Fibroblast of skin of right biceps (primary cell): ENCODE measurements at regions not wholly inside any gene's neighbourhood (a gene's known extent, or its start where the extent isn't known, plus 50 kb on each side); places are given as distances from the start of the nearest gene placed in this dataset.
"Not testable (repeated sequence)": the region's sequence is repeated elsewhere in the genome, so short reads cannot be mapped to it uniquely, and the experiment has no call there.

Source experiments
- DNase-seq: peaks from one replicate; pipeline ENCODE4 v3.0.0-alpha.2; 2013

GRCh38 chr3:73234354-73235014, 173.0 kb downstream of the EBLN2 start:
- no peak for DNase-seq

- no peak for DNase-seq
Observed at GRCh38 chr3:73235768-73236167, 174.3 kb downstream of the EBLN2 start.

DNA sequence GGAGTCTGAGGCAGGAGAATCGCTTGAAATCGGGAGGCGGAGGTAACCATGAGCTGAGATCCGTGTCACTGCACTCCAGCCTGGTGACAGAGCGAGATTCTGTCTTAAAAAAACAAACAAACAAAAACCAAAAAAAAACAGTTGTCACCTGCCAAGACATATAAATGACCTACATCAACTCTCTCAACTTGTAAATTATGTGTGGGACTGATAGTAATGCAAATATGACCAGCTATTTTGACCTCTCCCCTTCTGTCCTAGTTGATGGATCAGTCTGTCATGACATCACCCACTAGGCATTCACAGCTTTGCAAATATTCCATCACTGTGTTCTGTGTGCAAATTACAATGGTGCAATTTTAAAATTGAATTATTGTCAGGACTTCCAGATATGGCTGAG, 175.4 kb downstream of the EBLN2 start:
- no peak for DNase-seq

GRCh38 chr3:73243740-73244139, 182.3 kb downstream of the EBLN2 start:
- no peak for DNase-seq

DNA sequence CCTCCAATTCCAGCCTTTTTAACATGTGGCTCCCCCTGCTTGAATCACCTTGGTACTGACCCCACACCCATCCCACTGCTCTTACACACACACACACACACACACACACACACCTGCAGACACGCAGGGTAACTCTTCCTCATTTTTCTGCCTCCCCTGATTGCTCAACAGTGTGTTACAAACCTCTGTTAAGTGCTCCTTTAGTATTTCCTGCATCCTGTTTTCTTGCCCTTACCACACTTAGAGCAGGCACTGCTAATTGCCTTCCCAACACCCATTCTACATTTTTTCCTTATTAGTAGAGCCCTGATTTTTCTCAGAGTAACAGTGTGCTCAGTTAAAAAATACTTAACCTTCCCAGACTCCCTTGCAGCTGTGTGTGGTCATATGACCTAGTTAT, 184.0 kb downstream of the EBLN2 start:
- DNase-seq: peak; percentile 2

- DNase-seq: no peak
Observed at GRCh38 chr3:73249047-73249446, 187.6 kb downstream of the EBLN2 start.

GRCh38 chr3:73254062-73254461, 192.6 kb downstream of the EBLN2 start:
- no peak for DNase-seq

DNA sequence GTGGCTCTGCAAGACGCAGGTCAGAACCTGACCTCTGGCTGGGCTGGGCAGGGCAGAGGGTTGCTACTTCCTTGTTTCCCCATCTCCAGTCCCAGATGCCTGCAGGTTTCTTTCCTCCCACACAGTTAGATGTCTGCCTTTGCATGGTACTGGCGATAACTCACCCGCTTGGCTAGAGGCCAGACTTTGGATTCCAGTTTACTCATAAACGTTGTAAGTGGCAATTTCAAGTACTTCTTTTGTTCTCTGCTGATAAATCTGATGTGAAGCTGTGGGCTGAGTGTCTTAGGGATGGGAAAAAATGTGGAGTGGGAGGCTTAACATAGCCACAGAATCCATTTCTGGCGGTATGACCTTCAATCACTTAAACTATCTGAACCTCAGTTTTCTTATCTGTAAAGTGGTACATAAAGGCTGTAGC, 194.2 kb downstream of the EBLN2 start:
- DNase-seq: peak; percentile 74

GRCh38 chr3:73257186-73257585, 195.7 kb downstream of the EBLN2 start:
- no peak for DNase-seq

GRCh38 chr3:73258057-73258456, 196.6 kb downstream of the EBLN2 start:
- no peak for DNase-seq

DNA sequence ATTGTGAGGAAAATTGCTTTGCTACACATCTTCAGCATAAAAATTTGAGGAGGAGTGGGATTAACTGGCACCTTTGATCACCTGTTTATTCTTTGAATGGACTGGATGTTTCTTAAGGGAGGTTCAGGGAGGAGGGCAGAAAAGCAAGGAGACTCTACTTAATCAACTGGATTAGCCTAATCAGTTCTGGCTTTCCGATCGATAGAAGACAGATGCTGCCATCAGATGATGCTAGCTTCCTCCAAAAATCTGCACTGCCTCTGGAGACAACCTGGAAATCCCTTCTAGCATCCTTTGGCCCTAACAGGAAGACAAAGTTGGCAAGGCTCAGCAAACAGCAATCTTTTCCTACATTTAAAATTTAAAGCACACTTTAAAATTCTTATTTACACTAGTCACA, 197.8 kb downstream of the EBLN2 start:
- DNase-seq: no peak

DNA sequence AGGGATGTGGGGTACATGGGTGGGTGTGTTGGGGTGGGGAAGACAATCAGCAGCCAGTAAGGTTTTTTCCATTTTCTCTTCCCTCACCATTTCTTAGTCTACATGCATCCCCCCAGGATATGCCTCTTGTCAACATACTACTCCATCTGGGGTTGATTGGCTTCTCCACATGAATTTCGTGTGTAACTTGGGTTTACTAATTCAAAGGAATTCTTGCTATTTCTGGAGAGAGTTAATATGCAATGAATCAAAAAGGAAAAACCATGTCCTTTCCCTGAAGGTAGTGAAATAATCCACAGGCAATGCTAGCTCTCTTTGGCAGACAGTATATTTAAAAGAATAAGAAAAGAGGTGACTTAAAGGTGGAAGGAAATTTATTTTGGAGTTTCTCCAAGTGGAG, 198.4 kb downstream of the EBLN2 start:
- peak; percentile 72 for DNase-seq

DNA sequence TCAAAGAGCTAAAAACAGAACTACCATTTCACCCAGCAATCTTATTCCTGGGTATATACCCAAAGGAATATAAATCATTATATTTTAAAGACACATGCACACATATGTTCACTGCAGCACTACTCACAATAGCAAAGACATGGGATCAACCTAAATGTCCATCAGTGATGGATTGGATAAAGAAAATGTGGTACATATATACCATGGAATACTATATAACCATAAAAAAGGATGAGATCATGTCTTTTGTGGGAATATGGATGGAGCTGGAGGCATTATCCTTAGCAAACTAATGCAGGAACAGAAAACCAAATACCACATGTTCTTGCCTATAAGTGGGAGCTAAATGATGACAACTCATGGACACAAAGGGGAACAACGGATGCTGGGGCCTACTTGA, 205.1 kb downstream of the EBLN2 start:
- not testable (repeated sequence) for DNase-seq

DNA sequence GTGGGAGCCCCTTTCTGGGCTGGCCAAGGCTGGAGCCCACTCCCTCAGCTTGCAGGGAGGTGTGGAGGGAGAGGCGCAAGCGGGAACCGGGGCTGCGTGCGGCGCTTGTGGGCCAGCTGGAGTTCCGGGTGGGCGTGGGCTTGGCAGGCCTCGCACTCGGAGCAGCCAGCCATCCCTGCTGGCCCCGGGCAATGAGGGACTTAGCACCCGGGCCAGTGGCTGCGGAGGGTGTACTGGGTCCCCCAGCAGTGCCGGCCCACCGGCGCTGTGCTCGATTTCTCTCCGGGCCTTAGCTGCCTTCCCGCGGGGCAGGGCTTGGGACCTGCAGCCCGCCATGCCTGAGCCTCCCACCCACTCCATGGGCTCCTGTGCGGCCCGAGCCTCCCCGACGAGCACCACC, 207.7 kb downstream of the EBLN2 start:
- DNase-seq: not testable (repeated sequence)

DNA sequence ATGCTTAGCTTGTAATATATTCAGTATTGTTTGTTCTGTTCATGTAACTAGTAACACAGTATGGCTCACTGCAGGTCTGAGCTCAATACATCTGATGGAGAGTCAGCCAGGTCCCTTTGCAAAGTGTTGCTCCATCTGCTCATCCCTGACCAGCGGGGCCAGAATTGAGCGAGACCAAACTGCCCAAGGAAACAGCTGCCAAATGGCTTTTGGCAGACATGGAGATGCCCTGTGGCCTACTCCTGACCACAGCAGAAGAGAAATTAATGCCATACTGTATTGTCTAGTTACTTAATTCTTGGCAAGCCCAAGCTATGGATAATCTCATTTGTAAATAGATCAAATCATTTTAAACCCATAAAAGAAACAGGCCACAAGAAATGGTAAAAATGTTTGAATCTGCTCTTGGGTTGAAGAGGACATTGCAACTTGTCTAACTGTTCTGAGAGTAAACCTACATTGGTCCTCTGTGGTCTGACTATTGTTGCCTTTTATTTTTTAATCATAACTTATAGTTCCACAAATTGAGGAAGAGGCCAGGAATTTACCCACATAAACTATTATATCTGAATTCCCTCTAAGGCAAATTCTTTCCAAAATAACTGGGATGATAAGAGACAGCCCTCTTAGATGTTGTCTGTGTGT, 209.5 kb downstream of the EBLN2 start:
- DNase-seq: no peak

- no peak for DNase-seq
Observed at GRCh38 chr3:73273341-73273740, 211.9 kb downstream of the EBLN2 start.

- DNase-seq: no peak
Observed at GRCh38 chr3:73280746-73281145, 219.3 kb downstream of the EBLN2 start.

- no peak for DNase-seq
Observed at GRCh38 chr3:73284472-73284871, 223.0 kb downstream of the EBLN2 start.

DNA sequence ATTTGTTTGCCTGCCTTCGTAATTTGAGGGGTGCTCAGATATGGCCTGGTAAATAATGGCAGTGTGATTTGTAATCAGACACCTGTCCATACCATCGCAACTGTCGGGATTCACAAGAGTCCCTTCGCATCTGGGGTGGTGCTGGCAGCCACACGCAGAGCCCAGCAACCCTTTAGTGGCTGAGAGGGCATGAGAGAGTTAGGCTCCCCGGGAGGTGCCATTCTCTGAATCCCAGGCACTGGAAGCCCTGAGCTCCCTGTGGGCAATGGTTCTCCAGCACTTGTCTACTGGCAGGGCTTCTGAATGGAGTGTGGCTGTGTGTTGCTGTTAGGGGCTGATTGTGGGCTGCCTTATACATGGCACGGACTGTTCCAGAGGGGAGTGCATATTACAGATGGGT, 230.1 kb downstream of the EBLN2 start:
- no peak for DNase-seq

GRCh38 chr3:73292220-73292619, 230.8 kb downstream of the EBLN2 start:
- DNase-seq: no peak

DNA sequence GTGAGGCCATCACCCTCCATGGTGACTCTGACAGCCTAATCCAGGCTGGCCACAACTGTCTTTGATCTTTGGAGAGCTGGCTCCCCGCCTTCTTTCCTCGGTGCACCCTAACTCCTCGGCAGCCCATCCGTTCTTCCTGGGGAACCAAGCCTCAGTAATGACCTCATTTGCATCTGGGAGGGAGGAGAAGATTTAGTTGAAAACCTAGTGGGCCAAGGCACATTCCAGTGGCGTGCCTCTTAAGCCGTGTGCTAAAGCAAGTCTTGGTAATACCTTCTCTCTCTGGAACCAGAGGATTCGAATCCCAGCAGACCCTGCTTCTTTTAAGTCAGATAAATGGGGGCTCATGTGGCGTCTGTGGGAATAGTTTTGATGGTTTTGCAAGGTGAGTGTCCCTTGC, 233.1 kb downstream of the EBLN2 start:
- DNase-seq: no peak

DNA sequence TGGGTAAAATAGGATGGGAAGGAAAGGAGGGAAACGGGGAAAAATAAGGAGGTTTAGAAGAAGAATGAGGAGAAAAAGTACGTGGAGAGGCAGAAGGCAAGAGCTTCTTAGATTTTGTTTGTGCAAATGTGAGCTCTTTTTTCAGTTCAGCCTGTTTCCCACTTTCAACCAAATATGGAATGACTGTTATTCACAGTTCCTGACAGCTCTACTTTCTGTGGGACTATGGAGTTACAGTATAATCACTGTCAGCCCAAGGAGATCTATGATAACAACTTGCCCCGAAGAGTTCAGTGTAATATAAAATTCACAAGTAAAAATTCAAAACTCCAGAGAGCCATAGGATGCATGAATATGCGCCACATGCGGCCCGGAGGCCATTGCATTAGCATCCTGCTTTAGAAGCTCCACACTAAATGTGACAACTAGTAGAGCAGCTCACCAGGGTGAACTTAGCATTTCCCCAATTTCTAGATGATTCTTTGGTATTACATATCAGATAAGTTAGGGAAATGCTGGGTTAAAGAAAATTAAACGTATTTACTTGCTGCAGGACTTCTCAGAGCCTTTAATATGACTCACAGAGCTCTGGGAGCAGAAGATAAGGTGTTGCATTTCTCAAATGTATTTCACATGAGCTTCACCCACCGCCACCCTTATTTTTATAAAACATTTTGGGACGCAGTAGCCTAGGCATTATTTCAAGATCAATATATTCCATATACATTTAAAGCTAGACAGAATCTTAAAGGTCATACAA, 234.6 kb downstream of the EBLN2 start:
- DNase-seq: no peak

DNA sequence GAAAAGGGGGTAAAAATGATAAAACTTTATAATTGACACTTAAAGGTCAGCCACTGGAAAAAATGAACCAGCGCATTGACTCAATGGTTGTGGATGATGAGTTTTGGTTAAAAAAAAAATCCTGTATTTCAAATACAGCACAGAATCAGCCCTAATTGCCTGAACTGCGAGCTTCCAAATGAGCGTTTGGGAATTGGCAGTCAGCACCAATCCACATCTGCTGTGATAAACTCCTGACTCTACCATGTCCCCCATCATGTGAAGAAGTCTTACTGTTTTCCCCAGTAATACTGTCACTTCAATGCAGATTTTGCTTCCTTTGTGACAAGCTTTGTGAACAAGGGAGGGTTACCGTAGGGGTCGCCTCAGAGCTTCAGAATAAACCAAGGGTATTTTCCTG, 235.4 kb downstream of the EBLN2 start:
- DNase-seq: no peak
